ENCODE measurements at regions not wholly inside any gene's neighbourhood (a gene's known extent, or its start where the extent isn't known, plus 50 kb on each side); places are given as distances from the start of the nearest gene placed in this dataset.
"Not testable (repeated sequence)": the region's sequence is repeated elsewhere in the genome, so short reads cannot be mapped to it uniquely, and the experiment has no call there.

DNA sequence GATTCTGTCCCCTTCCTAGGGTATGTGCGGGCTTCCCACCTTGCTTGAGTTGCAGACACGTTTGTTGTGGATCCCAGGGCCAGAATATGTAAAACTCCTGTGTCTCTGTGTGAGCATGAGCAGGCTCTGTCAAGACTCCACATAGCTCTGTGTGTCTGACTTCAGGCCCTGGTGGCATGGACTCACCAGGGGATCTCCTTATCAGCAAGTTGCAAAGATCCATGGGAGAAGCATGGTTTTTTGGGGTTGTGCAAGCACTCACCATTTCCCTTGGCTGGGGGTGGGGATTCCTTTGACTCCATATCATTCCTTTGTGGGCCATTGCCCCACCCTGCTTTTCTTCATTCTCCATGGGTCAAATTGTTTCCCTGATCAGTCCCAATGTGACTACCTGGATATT lies 205.6 kb downstream of the TUSC1 start:
- H3K27me3 ChIP-seq (ENCODE audit: control insufficient read depth in 2 of 2, insufficient read depth in 2 of 2, low read length in 2 of 2): no peaks in the 10 kb centered on the region
- no peak for DNase-seq
- H3K4me3 ChIP-seq (ENCODE audit: low read length): no peak overlapping the region
- no peak for ATAC-seq
- H3K36me3 ChIP-seq (ENCODE audit: control insufficient read depth in 2 of 3, insufficient read depth in 3 of 3, low read length in 3 of 3): no peaks in the 10 kb centered on the region
- H3K9me3 ChIP-seq (ENCODE audit: control insufficient read depth in 2 of 3, low read length in 3 of 3): peaks cover 0 to 14% (median 0%) of the 10 kb centered on the region in 3 experiments
- POLR2A ChIA-PET: no interaction called here
- Mint-ChIP-seq H3K36me3 (peaks cover 0 to 4% (median 0%) of the 10 kb centered on the region in 5 donors), H3K27me3 (no peaks in the 10 kb centered on the region), H3K9me3 (peaks cover 7 to 75% (median 34%) of the 10 kb centered on the region in 11 donors), H3K27ac (no peak overlapping the region), H3K4me3 (no peak overlapping the region), H3K4me1 (no peaks in the 10 kb centered on the region)
- CTCF ChIA-PET: no interaction called here
- H3K4me1 ChIP-seq (ENCODE audit: control insufficient read depth in 2 of 2, insufficient read depth in 2 of 2, low read length in 2 of 2): no peaks in the 10 kb centered on the region
- intact Hi-C loops (cut with micrococcal nuclease): no loop called here
- H3K27ac ChIP-seq (ENCODE audit: low read depth, low read length): no peak overlapping the region

DNA sequence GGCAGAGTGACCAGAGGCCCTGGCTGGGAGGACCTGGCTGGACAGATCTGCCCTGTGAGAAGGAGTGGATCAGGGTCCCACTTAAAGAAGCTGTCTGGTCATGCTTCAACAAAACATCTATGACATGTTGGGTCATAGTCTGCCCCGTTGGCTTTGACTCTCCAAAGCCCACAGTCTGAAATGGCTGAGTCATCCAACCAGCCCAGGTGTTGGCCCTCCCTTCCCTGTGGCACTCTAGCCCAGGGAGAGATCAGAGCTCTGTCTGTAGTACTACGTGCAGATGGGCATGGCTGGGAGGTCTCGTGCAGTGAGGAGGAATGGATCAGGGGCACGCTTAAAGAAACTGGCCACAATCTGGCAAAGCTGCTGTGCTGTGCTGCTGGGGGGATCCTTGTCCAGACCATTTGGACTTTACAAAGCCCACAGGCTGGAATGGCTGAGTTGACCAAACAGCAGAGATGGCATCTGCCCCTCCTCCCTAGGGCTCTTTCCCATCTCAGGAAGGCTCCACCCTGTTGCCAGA lies 206.1 kb downstream of the TUSC1 start:
- Mint-ChIP-seq H3K27ac (no peak overlapping the region), H3K4me1 (peaks cover 0 to 1% (median 0%) of the 10 kb centered on the region in 7 donors), H3K27me3 (no peaks in the 10 kb centered on the region), H3K4me3 (no peak overlapping the region), H3K36me3 (peaks cover 0 to 4% (median 0%) of the 10 kb centered on the region in 5 donors), H3K9me3 (peaks cover 7 to 78% (median 31%) of the 10 kb centered on the region in 11 donors)
- no peak overlapping the region for H3K4me3 ChIP-seq (ENCODE audit: low read length)
- ChIA-PET CTCF (no interaction called here), POLR2A (no interaction called here)
- H3K4me1 ChIP-seq (ENCODE audit: control insufficient read depth in 2 of 2, insufficient read depth in 2 of 2, low read length in 2 of 2): no peaks in the 10 kb centered on the region
- DNase-seq (no peak), ATAC-seq (no peak)
- H3K9me3 ChIP-seq (ENCODE audit: control insufficient read depth in 2 of 3, low read length in 3 of 3): peaks cover 0 to 14% (median 0%) of the 10 kb centered on the region in 3 experiments
- H3K27me3 ChIP-seq (ENCODE audit: control insufficient read depth in 2 of 2, insufficient read depth in 2 of 2, low read length in 2 of 2): no peaks in the 10 kb centered on the region
- intact Hi-C loops (cut with micrococcal nuclease): no loop called here
- H3K27ac ChIP-seq (ENCODE audit: low read depth, low read length): no peak overlapping the region
- no peaks in the 10 kb centered on the region for H3K36me3 ChIP-seq (ENCODE audit: control insufficient read depth in 2 of 3, insufficient read depth in 3 of 3, low read length in 3 of 3)

- no peaks in the 10 kb centered on the region for H3K27me3 ChIP-seq (ENCODE audit: control insufficient read depth in 2 of 2, insufficient read depth in 2 of 2, low read length in 2 of 2)
- Mint-ChIP-seq H3K27ac (no peak overlapping the region), H3K36me3 (no peaks in the 10 kb centered on the region), H3K4me1 (no peaks in the 10 kb centered on the region), H3K4me3 (no peak overlapping the region), H3K9me3 (peaks cover 0 to 44% (median 12%) of the 10 kb centered on the region in 11 donors), H3K27me3 (no peaks in the 10 kb centered on the region)
- DNase-seq: no peak
- no peak overlapping the region for H3K27ac ChIP-seq (ENCODE audit: low read depth, low read length)
- H3K9me3 ChIP-seq (ENCODE audit: control insufficient read depth in 2 of 3, low read length in 3 of 3): peaks cover 0 to 9% (median 0%) of the 10 kb centered on the region in 3 experiments
- no peaks in the 10 kb centered on the region for H3K4me1 ChIP-seq (ENCODE audit: control insufficient read depth in 2 of 2, insufficient read depth in 2 of 2, low read length in 2 of 2)
- H3K36me3 ChIP-seq (ENCODE audit: control insufficient read depth in 2 of 3, insufficient read depth in 3 of 3, low read length in 3 of 3): no peaks in the 10 kb centered on the region
- intact Hi-C loops (cut with micrococcal nuclease): loop anchor here in 1 of 2 donors (10.0 kb wide), 1 partner anchor 53 kb away; no protein-coding TSS in a partner anchor
- H3K4me3 ChIP-seq (ENCODE audit: low read length): no peak overlapping the region
- ATAC-seq: no peak
- ChIA-PET POLR2A (no interaction called here), CTCF (no interaction called here)
Observed at GRCh38 chr9:25461416-25461815, 216.8 kb downstream of the TUSC1 start.

GRCh38 chr9:25453875-25454274 lies 224.4 kb downstream of the TUSC1 start:
- Mint-ChIP-seq H3K4me1 (no peaks in the 10 kb centered on the region), H3K4me3 (no peak overlapping the region), H3K27ac (no peak overlapping the region), H3K27me3 (no peaks in the 10 kb centered on the region), H3K36me3 (no peaks in the 10 kb centered on the region), H3K9me3 (peaks cover 2 to 46% (median 9%) of the 10 kb centered on the region in 11 donors)
- ChIA-PET POLR2A (no interaction called here), CTCF (no interaction called here)
- H3K4me3 ChIP-seq (ENCODE audit: low read length): no peak overlapping the region
- no peak overlapping the region for H3K27ac ChIP-seq (ENCODE audit: low read depth, low read length)
- H3K9me3 ChIP-seq (ENCODE audit: control insufficient read depth in 2 of 3, low read length in 3 of 3): no peaks in the 10 kb centered on the region
- no peaks in the 10 kb centered on the region for H3K4me1 ChIP-seq (ENCODE audit: control insufficient read depth in 2 of 2, insufficient read depth in 2 of 2, low read length in 2 of 2)
- DNase-seq: no peak
- intact Hi-C loops (cut with micrococcal nuclease): no loop called here
- no peaks in the 10 kb centered on the region for H3K36me3 ChIP-seq (ENCODE audit: control insufficient read depth in 2 of 3, insufficient read depth in 3 of 3, low read length in 3 of 3)
- no peak for ATAC-seq
- no peaks in the 10 kb centered on the region for H3K27me3 ChIP-seq (ENCODE audit: control insufficient read depth in 2 of 2, insufficient read depth in 2 of 2, low read length in 2 of 2)

GRCh38 chr9:25449503-25449902 lies 228.7 kb downstream of the TUSC1 start:
- Mint-ChIP-seq H3K27ac (no peak overlapping the region), H3K36me3 (no peaks in the 10 kb centered on the region), H3K4me1 (no peaks in the 10 kb centered on the region), H3K9me3 (peaks cover 0 to 13% (median 3%) of the 10 kb centered on the region in 11 donors), H3K27me3 (no peaks in the 10 kb centered on the region), H3K4me3 (no peak overlapping the region)
- no peaks in the 10 kb centered on the region for H3K36me3 ChIP-seq (ENCODE audit: control insufficient read depth in 2 of 3, insufficient read depth in 3 of 3, low read length in 3 of 3)
- intact Hi-C loops (cut with micrococcal nuclease): no loop called here
- H3K4me3 ChIP-seq (ENCODE audit: low read length): no peak overlapping the region
- DNase-seq: no peak
- no peak overlapping the region for H3K27ac ChIP-seq (ENCODE audit: low read depth, low read length)
- H3K9me3 ChIP-seq (ENCODE audit: control insufficient read depth in 2 of 3, low read length in 3 of 3): no peaks in the 10 kb centered on the region
- ChIA-PET CTCF (no interaction called here), POLR2A (interaction anchor here (0.6 kb wide), 1 partner anchor 42 kb away, joined by 3 read pairs; no protein-coding TSS in a partner anchor)
- no peaks in the 10 kb centered on the region for H3K4me1 ChIP-seq (ENCODE audit: control insufficient read depth in 2 of 2, insufficient read depth in 2 of 2, low read length in 2 of 2)
- no peaks in the 10 kb centered on the region for H3K27me3 ChIP-seq (ENCODE audit: control insufficient read depth in 2 of 2, insufficient read depth in 2 of 2, low read length in 2 of 2)
- no peak for ATAC-seq

DNA sequence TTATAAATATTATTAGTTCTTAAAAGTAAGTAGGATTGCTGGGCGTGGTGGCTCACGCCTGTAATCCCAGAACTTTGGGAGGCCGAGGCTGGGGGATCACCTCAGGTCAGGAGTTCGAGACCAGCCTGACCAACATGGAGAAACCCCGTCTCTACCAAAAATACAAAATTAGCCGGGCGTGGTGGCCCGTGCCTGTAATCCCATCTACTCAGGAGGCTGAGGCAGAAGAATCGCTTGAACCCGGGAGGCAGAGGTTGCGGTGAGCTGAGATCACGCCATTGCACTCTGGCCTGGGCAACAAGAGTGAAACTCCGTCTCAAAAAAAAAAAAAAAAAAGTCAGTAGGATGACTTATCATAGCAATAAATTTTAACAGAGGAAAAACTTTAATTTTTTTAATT lies 232.5 kb downstream of the TUSC1 start:
- H3K9me3 Mint-ChIP-seq; ATAC-seq; DNase-seq; H3K4me3 ChIP-seq (ENCODE audit: low read length); H3K27me3 ChIP-seq (ENCODE audit: control insufficient read depth in 2 of 2, insufficient read depth in 2 of 2, low read length in 2 of 2); intact Hi-C loops (cut with micrococcal nuclease); H3K27ac ChIP-seq (ENCODE audit: low read depth, low read length); H3K27me3 Mint-ChIP-seq; H3K4me3 Mint-ChIP-seq; H3K4me1 ChIP-seq (ENCODE audit: control insufficient read depth in 2 of 2, insufficient read depth in 2 of 2, low read length in 2 of 2); H3K36me3 ChIP-seq (ENCODE audit: control insufficient read depth in 2 of 3, insufficient read depth in 3 of 3, low read length in 3 of 3); H3K4me1 Mint-ChIP-seq; H3K36me3 Mint-ChIP-seq; CTCF ChIA-PET; H3K9me3 ChIP-seq (ENCODE audit: control insufficient read depth in 2 of 3, low read length in 3 of 3); H3K27ac Mint-ChIP-seq; POLR2A ChIA-PET: not testable (repeated sequence)

DNA sequence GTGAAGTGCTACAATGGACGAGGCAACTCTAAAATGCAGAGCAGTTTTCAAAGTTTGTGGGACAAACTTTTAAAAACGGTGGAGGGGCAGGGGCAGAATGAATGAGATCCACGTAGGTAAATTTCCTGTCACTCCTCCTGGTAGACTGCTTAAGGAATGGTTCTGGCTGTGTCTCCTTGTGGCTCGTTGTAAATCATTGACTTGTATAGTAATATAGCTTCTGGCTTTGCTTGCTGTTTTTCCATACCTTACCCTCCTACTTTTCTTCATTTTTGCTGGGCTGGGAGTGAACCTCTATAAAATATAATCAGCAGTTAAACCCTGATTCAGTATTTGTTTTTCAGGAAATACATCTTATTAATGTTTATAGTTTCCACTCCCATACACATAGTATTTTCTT lies 235.7 kb downstream of the TUSC1 start:
- Mint-ChIP-seq H3K9me3 (peaks cover 0 to 22% (median 5%) of the 10 kb centered on the region in 11 donors), H3K27ac (no peak overlapping the region)
- POLR2A ChIA-PET: no interaction called here

More for the DNA sequence above, 235.7 kb downstream of the TUSC1 start:
- H3K36me3 ChIP-seq (ENCODE audit: control insufficient read depth in 2 of 3, insufficient read depth in 3 of 3, low read length in 3 of 3): no peaks in the 10 kb centered on the region
- no peaks in the 10 kb centered on the region for H3K36me3 Mint-ChIP-seq
- ATAC-seq: no peak
- no peak for DNase-seq
- H3K4me3 ChIP-seq (ENCODE audit: low read length): no peak overlapping the region
- no peaks in the 10 kb centered on the region for H3K4me1 Mint-ChIP-seq
- no peak overlapping the region for H3K4me3 Mint-ChIP-seq
- no peaks in the 10 kb centered on the region for H3K27me3 Mint-ChIP-seq
- CTCF ChIA-PET: no interaction called here
- H3K27me3 ChIP-seq (ENCODE audit: control insufficient read depth in 2 of 2, insufficient read depth in 2 of 2, low read length in 2 of 2): no peaks in the 10 kb centered on the region
- no peaks in the 10 kb centered on the region for H3K9me3 ChIP-seq (ENCODE audit: control insufficient read depth in 2 of 3, low read length in 3 of 3)
- intact Hi-C loops (cut with micrococcal nuclease): no loop called here
- H3K27ac ChIP-seq (ENCODE audit: low read depth, low read length): no peak overlapping the region
- H3K4me1 ChIP-seq (ENCODE audit: control insufficient read depth in 2 of 2, insufficient read depth in 2 of 2, low read length in 2 of 2): no peaks in the 10 kb centered on the region

Data from naive thymus-derived CD4-positive, alpha-beta T cell (primary cell).